Ishikawa (cell line): ENCODE measurements at regions not wholly inside any gene's neighbourhood (a gene's known extent, or its start where the extent isn't known, plus 50 kb on each side); places are given as distances from the start of the nearest gene placed in this dataset.

Experiments used
- TAF1 ChIP-seq: IDR thresholded peaks from 2 replicates; pipeline ENCODE4 v1.6.1; 2012; ENCODE audit warnings: low read depth, mild to moderate bottlenecking
- TF ChIP-seq, protein P1 (sequence below): IDR thresholded peaks from 2 replicates; pipeline ENCODE4 v1.6.1; 2012; ENCODE audit warnings: low read depth, mild to moderate bottlenecking

DNA sequence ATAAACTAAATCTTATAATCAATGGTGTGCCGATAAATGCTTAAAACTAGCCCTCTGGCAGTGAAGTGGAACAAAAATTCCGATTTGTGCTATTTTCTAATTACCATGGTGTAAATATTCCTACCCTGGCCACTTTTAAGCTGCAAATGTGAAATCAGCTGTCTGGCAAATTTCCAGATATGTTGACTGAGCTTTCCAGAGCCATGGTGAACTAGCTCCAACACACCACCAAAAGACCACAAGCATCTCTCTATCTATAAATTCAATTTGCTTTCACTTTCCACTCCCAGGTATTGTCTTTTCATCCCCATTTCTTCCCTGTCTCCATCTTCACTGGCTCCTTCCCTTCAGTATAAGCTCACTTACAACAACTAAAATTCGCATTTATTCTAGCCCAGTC, 152.3 kb upstream of the RGS18 start:
- TF ChIP-seq, protein P1, sequence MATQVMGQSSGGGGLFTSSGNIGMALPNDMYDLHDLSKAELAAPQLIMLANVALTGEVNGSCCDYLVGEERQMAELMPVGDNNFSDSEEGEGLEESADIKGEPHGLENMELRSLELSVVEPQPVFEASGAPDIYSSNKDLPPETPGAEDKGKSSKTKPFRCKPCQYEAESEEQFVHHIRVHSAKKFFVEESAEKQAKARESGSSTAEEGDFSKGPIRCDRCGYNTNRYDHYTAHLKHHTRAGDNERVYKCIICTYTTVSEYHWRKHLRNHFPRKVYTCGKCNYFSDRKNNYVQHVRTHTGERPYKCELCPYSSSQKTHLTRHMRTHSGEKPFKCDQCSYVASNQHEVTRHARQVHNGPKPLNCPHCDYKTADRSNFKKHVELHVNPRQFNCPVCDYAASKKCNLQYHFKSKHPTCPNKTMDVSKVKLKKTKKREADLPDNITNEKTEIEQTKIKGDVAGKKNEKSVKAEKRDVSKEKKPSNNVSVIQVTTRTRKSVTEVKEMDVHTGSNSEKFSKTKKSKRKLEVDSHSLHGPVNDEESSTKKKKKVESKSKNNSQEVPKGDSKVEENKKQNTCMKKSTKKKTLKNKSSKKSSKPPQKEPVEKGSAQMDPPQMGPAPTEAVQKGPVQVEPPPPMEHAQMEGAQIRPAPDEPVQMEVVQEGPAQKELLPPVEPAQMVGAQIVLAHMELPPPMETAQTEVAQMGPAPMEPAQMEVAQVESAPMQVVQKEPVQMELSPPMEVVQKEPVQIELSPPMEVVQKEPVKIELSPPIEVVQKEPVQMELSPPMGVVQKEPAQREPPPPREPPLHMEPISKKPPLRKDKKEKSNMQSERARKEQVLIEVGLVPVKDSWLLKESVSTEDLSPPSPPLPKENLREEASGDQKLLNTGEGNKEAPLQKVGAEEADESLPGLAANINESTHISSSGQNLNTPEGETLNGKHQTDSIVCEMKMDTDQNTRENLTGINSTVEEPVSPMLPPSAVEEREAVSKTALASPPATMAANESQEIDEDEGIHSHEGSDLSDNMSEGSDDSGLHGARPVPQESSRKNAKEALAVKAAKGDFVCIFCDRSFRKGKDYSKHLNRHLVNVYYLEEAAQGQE, result no peak
- TF ChIP-seq TAF1, result no peak
